ENCODE measurements at regions not wholly inside any gene's neighbourhood (a gene's known extent, or its start where the extent isn't known, plus 50 kb on each side); places are given as distances from the start of the nearest gene placed in this dataset.

- DNase-seq (ENCODE audit: low read depth) = no peak
Observed at GRCh38 chr7:23973264-23973663, 263.2 kb downstream of the STK31 start.

GRCh38 chr7:23980081-23980480 is 270.1 kb downstream of the STK31 start:
- DNase-seq (ENCODE audit: low read depth) = no peak

- no peak for DNase-seq (ENCODE audit: low read depth)
Observed at GRCh38 chr7:23981314-23981713, 271.3 kb downstream of the STK31 start.

GRCh38 chr7:23981758-23982157 is 271.7 kb downstream of the STK31 start:
- no peak for DNase-seq (ENCODE audit: low read depth)

GRCh38 chr7:24005517-24005916 is 278.5 kb upstream of the NPY start:
- DNase-seq (ENCODE audit: low read depth) = no peak

- no peak for DNase-seq (ENCODE audit: low read depth)
Observed at GRCh38 chr7:24010495-24010894, 273.5 kb upstream of the NPY start.

GRCh38 chr7:24017519-24017918 is 266.5 kb upstream of the NPY start:
- no peak for DNase-seq (ENCODE audit: low read depth)

GRCh38 chr7:24018331-24018730 is 265.7 kb upstream of the NPY start:
- no peak for DNase-seq (ENCODE audit: low read depth)

GRCh38 chr7:24019841-24020240 is 264.1 kb upstream of the NPY start:
- no peak for DNase-seq (ENCODE audit: low read depth)

GRCh38 chr7:24024276-24025068 is 259.5 kb upstream of the NPY start:
- peak; percentile 60 for DNase-seq (ENCODE audit: low read depth)

GRCh38 chr7:24025094-24025493 is 258.9 kb upstream of the NPY start:
- peak; percentile 73 for DNase-seq (ENCODE audit: low read depth)

- DNase-seq (ENCODE audit: low read depth) = no peak
Observed at GRCh38 chr7:24025765-24026164, 258.2 kb upstream of the NPY start.

GRCh38 chr7:24026351-24026750 is 257.6 kb upstream of the NPY start:
- peak; percentile 38 for DNase-seq (ENCODE audit: low read depth)

- no peak for DNase-seq (ENCODE audit: low read depth)
Observed at GRCh38 chr7:24029068-24029467, 254.9 kb upstream of the NPY start.

- no peak for DNase-seq (ENCODE audit: low read depth)
Observed at GRCh38 chr7:24034251-24034650, 249.7 kb upstream of the NPY start.

GRCh38 chr7:24035366-24036032 is 248.5 kb upstream of the NPY start:
- no peak for DNase-seq (ENCODE audit: low read depth)

- no peak for DNase-seq (ENCODE audit: low read depth)
Observed at GRCh38 chr7:24036033-24036412, 248.0 kb upstream of the NPY start.

- DNase-seq (ENCODE audit: low read depth) = no peak
Observed at GRCh38 chr7:24038993-24039392, 245.0 kb upstream of the NPY start.

GRCh38 chr7:24039991-24040624 is 243.9 kb upstream of the NPY start:
- no peak for DNase-seq (ENCODE audit: low read depth)

- DNase-seq (ENCODE audit: low read depth) = no peak
Observed at GRCh38 chr7:24042028-24042427, 242.0 kb upstream of the NPY start.

GRCh38 chr7:24049296-24049695 is 234.7 kb upstream of the NPY start:
- DNase-seq (ENCODE audit: low read depth) = peak; percentile 72

GRCh38 chr7:24050991-24051560 is 232.9 kb upstream of the NPY start:
- DNase-seq (ENCODE audit: low read depth) = no peak

- no peak for DNase-seq (ENCODE audit: low read depth)
Observed at GRCh38 chr7:24051651-24052050, 232.3 kb upstream of the NPY start.
